ENCODE measurements at regions not wholly inside any gene's neighbourhood (a gene's known extent, or its start where the extent isn't known, plus 50 kb on each side); places are given as distances from the start of the nearest gene placed in this dataset.
"Not testable (repeated sequence)": the region's sequence is repeated elsewhere in the genome, so short reads cannot be mapped to it uniquely, and the experiment has no call there.

DNA sequence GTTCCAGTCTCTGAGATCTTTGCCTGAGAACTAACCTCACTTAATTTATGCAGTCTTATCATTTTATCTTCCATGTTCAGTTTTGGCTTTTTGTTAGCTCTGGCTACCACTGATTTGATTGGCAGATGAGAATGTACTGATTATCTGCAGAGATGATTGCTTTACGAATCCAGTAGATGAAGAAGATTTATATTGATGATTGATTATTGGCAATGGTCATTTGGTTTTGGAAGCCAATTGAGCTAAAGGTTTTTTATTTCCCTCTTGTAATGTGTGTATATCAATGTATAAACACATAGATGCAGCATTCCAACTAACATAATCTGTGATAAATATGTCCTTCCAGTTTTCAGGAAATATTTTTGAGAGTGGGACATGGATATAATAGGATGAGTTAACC is 763.6 kb downstream of the CDH11 start:
- no peak for DNase-seq (ENCODE audit: low spot score)

DNA sequence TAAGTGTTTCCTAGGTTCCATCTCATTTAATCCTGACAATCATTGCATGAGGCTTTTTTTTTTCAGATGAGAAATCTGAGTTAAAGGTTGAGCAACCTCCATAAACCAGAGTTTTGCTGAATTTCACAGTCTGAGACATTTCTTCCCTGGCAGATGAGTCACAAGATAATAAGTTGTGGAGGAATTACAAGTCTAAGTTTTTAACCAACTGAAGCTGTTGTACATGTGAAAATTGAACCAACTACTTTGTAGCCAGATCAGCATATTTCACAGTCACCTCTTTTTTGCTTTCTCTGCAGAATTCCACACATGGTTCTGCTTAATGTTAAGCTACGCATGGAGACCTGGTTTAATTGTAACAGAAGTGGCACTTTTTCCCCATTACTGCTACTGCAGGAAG is 765.6 kb downstream of the CDH11 start:
- DNase-seq (ENCODE audit: low spot score) = no peak

DNA sequence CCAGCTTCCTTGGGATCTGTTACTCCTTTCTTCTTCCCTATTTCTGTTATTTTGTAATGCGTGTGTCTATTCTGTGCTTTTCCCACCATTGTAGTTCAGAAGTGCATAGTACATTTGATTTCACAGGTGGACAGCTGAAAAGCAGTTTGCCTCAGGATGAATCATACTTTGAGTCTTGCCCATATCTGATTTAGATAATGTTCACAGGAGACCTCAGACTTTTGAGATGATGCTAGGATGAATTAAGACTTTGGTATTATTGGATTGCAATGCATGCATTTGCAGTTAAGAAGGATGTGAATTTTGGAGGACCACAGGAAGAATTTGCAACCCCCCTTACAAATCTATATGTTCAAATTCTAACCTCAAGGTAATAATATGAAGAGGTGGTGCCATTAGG is 769.6 kb downstream of the CDH11 start:
- DNase-seq (ENCODE audit: low spot score) = no peak

DNA sequence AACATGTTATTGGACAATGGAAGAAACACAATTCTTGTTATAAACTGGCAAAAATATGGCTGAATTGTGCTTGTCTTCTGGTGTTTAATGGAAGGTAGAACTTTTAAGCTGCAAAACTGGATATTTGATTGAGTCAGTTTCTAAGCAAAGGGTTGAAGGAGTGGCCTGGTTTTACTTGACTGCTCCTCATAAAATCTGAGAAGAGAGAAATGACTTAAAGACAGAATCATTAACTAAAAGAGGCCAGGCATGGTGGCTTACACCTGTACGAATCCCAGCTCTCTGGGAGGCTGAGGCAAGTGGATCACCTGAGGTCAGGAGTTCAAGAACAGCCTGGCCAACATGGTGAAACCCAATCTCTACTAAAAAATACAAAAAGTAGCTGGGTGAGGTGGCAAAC is 770.7 kb downstream of the CDH11 start:
- DNase-seq (ENCODE audit: low spot score) = no peak

DNA sequence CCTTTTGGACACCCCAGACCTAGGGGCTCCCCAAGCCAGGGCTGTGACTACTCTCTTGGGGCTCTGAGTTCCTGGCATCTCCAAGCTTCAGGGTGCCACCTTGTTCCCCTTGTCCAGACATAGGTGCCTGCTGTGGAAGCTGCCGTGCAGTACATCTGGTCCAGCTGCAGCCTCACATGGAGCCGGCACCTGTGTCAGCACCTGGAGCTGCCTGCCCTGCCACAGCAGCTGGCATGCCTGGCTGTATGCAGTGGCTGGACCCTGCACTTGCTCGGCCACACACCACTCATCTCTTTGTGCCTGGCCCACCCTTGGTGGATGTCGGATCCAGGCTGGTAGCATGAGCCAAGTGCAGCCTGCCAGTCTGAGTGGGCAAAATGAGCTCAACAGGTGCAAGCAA is 775.8 kb downstream of the CDH11 start:
- no peak for DNase-seq (ENCODE audit: low spot score)

DNA sequence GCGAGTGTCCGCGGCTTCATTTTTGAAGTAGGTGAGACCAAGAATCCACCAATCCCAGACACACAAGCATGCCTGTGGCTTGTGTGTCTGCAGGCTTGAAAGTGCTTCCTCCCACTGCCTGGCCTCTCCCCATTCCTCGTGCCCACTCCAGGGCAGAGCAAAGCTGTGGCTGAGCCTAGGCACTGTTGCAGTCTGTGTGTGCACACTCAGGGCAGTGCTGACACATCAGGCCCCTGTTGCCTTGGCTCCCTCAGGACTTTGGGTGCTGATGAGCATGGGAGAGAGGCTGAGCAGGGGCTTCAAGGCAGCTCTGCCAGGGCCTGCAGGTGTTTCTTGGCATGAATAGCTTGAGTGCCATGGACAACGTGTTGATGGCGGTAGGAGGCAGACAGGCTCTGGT is 776.7 kb downstream of the CDH11 start:
- DNase-seq (ENCODE audit: low spot score) = no peak

DNA sequence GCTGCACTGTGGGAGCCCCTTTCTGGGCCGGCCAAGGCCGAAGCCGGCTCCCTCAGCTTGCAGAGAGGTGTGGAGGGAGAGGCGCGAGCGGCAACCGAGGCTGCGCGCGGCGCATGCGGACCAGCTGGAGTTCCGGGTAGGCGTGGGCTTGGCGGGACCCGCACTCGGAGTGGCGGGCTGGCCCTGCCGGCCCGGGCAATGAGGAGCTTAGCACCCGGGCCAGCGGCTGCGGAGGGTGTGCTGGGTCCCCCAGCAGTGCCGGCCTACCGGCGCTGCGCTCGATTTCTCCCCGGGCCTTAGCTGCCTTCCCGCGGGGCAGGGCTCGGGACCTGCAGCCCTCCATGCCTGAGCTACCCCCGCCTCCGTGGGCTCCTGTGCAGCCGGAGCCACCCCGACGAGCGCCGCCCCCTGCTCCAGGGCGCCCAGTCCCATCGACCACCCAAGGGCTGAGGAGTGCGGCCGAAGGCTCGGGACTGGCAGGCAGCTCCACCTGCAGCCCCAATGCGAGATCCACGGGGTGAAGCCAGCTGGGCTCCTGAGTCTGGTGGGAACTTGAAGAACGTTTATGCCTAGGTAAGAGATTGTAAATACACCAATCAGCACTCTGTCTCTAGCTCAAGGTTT is 777.9 kb downstream of the CDH11 start:
- DNase-seq (ENCODE audit: low spot score) = not testable (repeated sequence)

DNA sequence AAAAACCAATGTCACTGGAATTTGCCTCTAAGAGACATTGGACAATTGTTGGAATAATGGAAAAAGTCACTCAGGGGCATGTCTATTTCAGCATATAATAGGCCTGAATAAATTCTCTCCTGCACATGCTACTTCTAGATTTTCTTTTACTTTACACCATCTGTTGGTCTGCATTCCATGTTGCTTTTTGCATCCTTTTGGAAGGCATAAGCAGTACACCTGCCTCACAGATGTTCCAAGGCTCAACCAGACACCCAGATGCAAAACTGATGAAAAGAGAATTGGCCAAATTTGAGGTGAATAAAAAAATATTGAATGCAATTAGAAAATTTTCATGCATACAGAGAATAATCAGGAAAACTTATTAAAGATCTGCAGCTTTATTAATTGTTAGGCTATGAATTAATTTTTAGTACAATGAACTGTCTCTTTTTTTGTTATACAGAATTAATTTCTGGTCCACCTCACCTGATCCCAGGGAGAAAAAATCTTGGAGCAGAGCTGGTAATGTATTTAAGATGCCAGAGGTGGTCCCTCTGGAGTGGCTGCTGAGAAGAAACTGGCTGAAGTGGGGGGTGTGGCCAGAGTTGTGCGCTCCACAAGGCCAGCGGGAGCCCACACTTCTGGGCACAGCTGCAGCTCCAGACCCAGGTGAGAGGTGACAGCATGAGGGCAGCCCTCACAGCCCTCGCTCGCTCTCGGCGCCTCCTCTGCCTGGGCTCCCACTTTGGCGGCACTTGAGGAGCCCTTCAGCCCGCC is 778.6 kb downstream of the CDH11 start:
- no peak for DNase-seq (ENCODE audit: low spot score)

DNA sequence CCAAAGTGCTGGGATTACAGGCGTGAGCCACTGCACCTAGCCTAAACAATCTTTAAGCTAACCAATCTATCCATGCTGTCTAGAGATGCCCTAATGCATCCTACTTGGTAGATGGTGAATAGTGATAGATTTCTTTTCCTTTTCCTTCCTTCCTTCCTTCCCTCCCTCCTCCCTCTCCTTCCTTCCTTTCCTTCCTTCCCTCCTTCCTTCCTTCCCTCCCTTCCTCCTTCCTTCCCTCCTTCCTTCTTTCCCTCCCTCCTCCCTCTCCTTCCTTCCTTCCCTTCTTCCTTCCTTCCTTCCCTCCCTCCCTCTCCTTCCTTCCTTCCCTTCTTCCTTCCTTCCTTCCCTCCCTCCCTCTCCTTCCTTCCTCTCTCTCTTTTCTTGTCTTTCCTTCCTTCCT is 780.5 kb downstream of the CDH11 start:
- not testable (repeated sequence) for DNase-seq (ENCODE audit: low spot score)

DNA sequence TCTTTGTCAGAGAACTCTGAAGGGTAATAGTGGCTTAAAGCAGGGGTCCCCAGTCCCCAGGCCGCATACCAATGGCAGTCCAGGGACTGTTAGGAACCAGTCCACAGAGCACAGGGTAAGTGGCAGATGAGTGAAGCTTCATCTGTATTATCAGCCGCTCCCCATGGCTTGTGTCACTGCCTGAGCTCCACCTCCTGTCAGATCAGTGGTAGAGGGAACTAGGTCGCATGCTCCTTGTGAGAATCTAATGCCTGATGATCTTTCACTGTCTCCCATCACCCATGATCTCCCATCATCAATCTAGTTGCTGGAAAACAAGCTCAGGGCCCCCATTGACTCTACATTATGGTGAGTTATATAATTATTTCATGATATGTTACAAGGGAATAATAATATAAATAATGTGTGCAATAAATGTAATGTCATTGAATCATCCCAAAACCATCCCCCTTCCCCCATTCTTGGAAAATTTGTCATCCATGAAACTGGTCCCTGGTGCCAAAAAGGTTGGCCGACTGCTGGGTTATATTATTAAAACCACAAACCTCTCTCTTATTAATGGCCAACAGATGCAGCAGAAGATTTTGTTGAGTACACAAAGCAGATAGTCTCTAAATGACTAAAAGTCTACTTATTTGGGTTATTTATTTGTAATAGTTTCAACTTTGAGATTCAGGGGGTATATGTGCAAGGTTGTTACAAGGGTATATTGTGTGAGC is 782.7 kb downstream of the CDH11 start:
- no peak for DNase-seq (ENCODE audit: low spot score)

DNA sequence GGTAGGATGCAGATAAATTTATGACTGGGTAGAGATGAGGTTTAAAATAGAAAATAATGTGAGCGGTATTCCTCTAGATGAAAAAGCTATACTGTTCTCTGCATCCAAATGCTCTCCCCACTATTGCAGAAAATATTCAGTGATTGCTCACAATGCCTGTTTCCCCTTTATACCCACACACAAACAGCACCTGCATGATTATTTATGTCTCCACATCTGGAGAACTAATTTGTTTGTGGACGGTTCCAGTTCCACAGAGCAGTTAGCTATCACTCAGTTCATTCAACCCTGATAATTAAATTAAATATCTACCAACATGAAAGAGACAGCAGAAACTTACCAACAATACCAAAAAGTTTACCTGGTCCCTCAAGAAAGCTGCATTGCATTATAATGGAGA is 800.0 kb downstream of the CDH11 start:
- DNase-seq (ENCODE audit: low spot score) = no peak

DNA sequence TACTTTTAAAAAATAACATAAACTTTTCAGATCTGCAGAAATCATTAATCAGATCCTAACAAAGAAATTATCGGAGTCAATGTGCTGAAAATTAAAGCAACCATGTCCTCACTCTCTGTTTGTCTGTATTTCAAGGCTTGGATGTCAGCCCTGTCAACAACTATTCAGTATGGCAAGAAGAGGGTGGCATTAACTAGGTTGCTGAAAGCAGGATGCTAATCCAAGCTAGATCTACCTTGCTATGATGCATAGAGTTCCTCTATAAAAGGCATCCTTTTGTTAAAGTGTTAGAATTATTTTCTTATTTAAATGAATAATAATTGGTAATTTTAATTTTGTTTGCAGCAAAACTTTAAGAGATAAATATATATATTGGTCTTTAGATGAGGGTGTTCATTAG is 800.8 kb downstream of the CDH11 start:
- no peak for DNase-seq (ENCODE audit: low spot score)

DNA sequence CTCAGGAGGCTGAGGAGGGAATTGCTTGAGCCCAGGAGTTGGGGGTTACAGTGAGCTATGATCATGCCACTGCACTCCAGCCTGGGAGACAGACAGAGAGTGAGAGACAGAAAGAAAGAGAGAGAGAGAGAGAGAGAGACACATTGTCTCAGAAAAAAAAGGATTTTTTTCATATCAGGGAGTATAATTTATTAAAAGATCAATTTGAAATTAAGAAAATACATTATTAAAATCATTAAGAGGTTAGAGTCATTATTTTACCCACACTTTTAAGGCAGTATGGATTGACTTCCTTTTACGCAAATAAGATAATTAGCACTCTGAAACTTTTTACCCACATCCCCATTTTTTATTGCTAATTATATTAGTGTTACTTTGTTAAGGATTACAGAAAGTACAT is 804.3 kb downstream of the CDH11 start:
- DNase-seq (ENCODE audit: low spot score) = no peak

DNA sequence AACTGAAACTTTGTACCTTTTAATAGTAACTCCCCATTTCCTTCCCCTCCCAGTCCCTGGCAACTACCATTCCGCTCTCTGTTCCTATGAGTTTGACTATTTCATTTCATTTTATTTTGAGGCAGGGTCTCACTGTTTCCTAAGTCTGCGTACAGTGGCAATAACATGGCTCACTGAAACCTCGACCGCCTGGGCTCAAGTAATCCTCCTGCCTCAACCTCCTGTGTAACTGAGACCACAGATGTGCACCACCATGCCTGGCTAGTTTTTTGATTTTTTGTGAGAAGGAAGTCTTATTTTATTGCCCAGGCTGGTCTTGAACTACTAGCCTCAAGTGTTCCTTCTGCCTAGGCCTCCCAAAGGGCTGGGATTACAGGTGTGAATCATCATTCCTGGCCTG is 808.1 kb downstream of the CDH11 start:
- no peak for DNase-seq (ENCODE audit: low spot score)

DNA sequence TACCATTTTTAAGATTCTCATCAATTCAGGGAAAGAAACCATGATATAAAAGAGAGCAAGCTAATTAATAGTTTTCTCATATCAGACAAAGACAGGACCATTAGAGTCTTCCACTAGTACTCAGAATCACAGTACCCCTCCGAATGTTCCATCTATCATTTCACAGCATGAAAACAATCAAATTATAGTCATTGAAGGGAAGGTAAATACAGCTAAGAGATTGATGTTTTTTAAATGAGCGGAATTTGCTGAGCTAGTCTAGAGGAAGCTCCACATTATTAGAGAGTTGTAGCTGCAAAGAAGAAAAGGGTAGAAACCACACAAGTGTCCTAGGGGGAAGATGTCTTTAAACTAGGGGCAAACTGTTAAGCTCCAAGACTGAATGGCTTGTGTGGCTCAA is 808.9 kb downstream of the CDH11 start:
- no peak for DNase-seq (ENCODE audit: low spot score)

DNA sequence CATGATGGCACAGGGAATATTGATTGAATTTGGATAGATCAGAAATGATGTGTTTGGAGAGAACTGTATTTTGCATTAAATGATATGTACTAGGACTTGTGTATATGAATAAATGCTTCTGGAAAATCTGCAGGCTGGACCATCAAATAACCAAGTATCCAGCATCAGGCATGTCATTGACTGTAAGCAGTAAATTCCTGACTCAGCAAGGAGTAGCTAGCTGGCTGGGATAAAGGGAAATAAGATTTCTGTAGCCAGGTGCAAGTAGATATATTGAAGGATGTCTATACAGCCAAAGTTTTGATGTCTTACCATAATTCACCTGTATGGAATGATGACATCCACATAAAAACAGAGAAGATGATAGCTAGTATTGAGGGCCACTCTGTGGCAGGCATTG is 809.6 kb downstream of the CDH11 start:
- no peak for DNase-seq (ENCODE audit: low spot score)

DNA sequence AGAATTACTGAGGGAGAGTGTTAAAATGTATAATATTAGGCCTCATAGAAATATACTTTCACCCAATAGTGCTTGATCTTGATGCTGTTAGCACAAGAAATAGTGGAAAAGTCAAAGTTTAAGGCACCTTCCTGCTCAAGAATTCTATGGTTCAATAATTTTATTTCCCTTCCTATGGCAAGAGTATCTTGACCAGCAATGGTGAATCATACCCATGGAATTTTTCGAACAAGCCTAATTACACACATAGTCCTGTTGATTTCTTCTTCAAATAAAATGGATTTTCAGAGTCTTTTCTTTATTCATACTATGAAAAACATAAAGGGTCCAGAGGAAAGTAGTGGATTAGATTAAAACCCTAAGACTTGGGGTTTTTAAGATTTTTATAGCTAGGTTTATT is 810.6 kb downstream of the CDH11 start:
- DNase-seq (ENCODE audit: low spot score) = no peak

DNA sequence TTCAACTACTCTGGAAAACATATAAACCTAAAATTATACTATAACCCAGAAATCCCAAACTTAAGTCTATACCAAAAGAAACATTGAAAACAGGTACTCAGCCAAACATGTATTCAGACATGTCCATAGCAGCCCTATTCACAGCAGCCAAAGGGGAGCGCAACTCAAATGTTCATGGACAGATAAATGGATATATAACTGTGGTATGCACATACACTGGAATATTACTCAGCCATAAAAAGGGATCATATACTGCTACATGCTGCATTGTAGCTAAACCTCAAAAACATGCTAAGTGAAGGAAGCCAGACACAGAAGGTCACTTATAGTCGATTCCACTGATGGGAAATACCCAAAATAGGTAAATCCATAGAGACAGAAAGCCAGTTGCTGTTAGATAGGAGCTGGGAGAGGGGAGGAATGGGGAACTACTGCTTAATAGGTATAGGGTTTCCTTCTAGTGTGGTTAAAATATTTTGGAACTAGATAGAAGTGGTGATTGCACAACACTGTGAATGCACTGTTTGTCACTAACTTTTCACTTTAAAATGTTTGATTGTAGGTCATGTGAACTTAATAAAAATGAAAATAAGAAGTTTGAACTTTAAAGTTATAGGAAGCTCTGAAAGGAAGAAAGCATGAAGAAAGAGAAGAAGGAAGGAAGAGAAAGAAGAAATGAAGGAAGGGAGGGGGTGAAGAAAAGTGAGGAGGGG is 812.3 kb downstream of the CDH11 start:
- DNase-seq (ENCODE audit: low spot score) = no peak

DNA sequence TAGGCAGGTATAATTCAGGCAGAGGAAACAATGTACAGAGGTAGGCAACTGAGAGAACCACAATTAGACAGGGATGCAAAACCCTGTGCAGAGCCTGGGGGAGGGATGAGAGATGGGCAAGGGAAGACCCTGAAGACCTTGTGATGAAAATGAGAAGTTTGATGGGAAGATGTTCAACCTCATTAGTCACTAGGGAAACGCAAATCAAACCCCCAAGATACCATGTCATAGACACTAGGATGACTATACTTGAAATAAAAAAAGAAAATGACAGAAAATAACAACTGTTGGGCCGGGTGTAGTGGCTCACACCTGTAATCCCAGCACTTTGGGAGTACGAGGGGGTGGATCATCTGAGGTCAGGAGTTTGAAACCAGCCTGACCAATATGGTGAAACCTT is 813.1 kb downstream of the CDH11 start:
- no peak for DNase-seq (ENCODE audit: low spot score)

DNA sequence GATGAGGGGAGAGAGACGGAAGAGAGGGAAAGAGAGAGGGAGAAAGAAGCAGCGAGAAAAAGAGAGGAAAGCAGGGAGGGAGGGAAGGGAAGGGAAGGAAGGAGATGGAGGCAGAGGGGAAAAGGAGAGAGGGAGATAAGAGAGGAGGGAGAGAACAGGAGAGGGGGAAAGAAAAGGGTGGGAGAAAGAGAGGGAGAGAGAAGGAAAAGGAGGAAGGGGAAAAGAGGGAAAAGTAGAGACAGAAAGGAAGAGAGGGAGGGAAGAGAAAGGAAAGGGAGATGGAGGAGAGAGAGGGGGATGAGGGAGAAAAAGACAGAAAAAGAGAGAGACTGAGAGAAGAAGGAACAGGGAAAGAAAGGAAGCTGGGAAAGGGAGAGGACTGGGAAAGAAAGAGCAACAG is 814.4 kb downstream of the CDH11 start:
- no peak for DNase-seq (ENCODE audit: low spot score)

DNA sequence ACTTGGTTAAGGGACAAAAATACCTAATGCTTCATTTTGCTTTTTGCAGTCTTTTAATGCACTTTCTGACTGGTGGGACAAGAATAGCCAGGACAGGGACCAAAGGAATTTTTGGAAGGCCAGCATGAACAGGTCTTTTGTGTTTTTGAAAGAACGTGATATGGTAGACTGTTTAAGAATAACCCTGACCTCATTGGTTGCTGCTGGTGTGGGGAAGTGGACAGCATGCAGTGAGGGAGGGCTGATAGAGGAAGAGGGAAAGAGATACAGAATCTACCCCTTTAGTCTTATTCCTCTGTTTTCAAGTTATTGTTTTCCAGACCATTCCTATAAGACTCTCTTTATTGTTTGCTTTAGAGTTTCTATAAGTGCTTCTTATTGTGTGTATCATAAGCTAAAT is 816.2 kb downstream of the CDH11 start:
- DNase-seq (ENCODE audit: low spot score) = no peak

DNA sequence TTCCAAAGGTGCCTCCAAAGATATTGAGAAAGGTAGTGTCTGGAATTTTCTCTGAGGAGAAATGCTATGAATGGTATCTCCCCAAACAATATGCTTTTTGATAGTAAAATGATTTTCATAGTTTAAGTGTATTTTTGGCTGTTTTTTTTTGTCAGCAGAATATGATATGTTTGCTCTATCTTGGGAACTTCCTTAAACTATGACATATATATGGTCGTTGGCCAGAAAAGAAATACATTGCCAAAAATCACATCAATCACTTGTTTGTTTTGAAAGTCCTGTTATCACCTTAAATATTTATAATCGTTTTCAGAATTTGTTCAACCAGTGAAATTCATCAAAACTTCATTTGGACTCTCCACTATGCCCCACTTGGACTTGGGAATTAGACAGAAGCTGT is 816.9 kb downstream of the CDH11 start:
- no peak for DNase-seq (ENCODE audit: low spot score)

DNA sequence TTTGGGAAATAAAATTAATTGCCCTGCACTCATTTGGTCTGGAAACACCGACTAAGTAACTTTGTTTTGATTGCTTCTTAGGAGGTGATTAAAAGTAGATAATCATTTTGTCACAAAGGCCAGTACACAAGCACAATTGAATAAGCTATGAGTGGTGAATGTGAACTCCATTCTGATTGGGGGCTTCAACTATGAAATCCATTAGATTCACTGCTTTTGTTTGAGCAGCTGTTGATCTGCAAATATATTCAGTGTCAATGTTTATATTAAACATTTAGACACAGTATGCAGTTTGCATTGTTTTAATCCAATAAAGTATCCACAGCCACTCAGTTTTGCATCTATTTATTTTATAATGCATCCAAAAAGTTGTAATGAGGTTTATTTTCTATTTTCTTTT is 817.5 kb downstream of the CDH11 start:
- DNase-seq (ENCODE audit: low spot score) = no peak

Data from hematopoietic multipotent progenitor cell treated with erythropoietin and hydrocortisone succinate and interleukin-3 and kit ligand, for 17 days (in vitro differentiated cells).